ENCODE measurements at regions not wholly inside any gene's neighbourhood (a gene's known extent, or its start where the extent isn't known, plus 50 kb on each side); places are given as distances from the start of the nearest gene placed in this dataset.

DNA sequence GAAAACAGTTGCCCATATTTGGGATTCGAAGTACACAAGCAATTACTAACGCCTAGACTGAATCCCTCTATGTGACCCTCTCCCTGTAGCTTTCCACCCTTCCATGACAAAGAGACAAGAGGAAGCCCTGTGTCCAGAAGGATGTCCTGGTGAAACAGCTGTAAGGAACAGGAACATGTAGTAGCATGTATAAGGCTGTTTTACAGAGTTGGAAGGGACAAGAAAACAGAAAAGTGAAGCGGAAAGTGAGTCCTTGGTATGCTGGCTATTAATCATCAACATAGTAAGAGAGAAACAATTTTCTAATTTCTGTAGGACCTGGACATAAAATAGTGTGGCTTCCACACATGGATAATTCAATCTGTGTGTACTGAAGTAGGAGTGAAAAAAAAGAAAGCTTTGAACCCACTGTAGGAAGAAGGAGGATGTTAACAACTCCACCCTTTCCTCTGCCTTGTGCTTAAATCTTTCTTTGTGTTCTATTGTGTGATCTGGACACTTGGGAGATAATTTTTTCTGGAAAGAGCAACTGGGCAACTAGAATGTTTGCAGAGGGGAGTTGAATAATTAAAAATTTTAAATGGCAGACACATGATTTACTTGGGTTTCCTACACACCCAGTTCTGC is 162.3 kb upstream of the ZSWIM2 start:
- H3K27me3 ChIP-seq (ENCODE audit: insufficient read depth, low read depth, severe bottlenecking), result no peaks in the 10 kb centered on the region
- no peaks in the 10 kb centered on the region for H3K9me3 ChIP-seq (ENCODE audit: severe bottlenecking)
- no peak overlapping the region for H3K27ac ChIP-seq
- H3K36me3 ChIP-seq, result no peaks in the 10 kb centered on the region
- no peak overlapping the region for H3K4me3 ChIP-seq (ENCODE audit: low read depth, low read length)
- TF ChIP-seq, protein P1, sequence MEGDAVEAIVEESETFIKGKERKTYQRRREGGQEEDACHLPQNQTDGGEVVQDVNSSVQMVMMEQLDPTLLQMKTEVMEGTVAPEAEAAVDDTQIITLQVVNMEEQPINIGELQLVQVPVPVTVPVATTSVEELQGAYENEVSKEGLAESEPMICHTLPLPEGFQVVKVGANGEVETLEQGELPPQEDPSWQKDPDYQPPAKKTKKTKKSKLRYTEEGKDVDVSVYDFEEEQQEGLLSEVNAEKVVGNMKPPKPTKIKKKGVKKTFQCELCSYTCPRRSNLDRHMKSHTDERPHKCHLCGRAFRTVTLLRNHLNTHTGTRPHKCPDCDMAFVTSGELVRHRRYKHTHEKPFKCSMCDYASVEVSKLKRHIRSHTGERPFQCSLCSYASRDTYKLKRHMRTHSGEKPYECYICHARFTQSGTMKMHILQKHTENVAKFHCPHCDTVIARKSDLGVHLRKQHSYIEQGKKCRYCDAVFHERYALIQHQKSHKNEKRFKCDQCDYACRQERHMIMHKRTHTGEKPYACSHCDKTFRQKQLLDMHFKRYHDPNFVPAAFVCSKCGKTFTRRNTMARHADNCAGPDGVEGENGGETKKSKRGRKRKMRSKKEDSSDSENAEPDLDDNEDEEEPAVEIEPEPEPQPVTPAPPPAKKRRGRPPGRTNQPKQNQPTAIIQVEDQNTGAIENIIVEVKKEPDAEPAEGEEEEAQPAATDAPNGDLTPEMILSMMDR (IDR thresholded peaks at IDR 0.05; ENCODE audit: low read depth, low read length), result no peak
- no peak for DNase-seq

DNA sequence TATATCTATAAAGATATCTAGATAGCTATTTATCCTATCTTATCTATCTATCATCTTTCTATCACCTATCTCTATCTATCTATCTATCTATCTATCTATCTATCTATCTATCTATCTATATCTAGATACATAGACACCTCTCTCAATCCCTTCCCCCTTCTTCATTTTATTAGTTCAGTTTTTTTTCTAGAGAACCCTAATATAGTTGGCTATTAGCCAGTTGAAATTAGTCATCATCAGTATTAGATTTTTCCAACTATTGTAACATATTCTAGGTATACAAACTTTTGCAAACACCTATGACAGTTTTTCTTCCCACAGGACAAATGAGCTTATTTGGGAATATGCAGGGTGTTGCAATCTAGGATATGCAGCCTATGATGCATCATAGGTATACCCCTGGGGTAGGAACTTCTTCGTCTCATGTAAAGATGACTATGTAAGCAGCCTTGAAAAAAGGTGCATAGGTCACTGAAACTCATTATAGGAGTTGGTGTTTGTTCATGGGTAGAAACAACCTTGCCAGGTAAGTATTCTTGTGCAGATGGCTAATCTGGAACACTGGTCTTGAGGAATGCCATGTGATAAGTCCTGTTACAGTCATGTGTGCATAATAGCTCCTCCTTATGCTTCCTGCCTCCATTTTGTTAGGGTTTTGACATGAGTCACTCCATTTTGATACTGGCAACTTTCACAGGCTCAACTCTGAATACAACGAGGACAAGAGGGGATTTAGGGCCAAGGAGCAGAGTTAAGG is 160.7 kb upstream of the ZSWIM2 start:
- no peaks in the 10 kb centered on the region for H3K27me3 ChIP-seq (ENCODE audit: insufficient read depth, low read depth, severe bottlenecking)
- H3K9me3 ChIP-seq (ENCODE audit: severe bottlenecking), result no peaks in the 10 kb centered on the region
- no peaks in the 10 kb centered on the region for H3K36me3 ChIP-seq
- H3K4me3 ChIP-seq (ENCODE audit: low read depth, low read length), result no peak overlapping the region
- TF ChIP-seq, protein P1 (IDR thresholded peaks at IDR 0.05; ENCODE audit: low read depth, low read length), result no peak
- no peak for DNase-seq
- H3K27ac ChIP-seq, result no peak overlapping the region

DNA sequence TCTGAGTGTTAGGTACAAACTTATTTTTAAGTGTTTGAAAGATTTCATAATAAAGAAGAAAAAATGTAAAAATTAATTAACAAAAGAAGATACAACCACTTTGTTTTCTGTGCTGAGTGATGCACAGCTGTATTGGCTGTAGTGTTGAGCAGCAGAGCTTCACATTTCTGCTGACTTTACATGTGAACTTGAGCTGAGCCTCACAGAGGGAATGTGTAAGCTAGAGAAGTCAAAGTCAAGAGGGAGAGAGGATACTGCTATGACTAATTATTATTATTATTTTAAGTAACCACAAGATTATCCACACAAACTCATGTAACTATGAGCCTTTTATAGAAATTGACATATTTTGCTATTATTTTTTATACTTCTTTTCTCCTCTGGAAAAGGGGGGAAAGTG is 159.1 kb upstream of the ZSWIM2 start:
- no peaks in the 10 kb centered on the region for H3K36me3 ChIP-seq
- TF ChIP-seq, protein P1 (IDR thresholded peaks at IDR 0.05; ENCODE audit: low read depth, low read length), result no peak
- H3K27ac ChIP-seq, result no peak overlapping the region
- no peak for DNase-seq
- H3K4me3 ChIP-seq (ENCODE audit: low read depth, low read length), result no peak overlapping the region
- H3K27me3 ChIP-seq (ENCODE audit: insufficient read depth, low read depth, severe bottlenecking), result no peaks in the 10 kb centered on the region
- H3K9me3 ChIP-seq (ENCODE audit: severe bottlenecking), result no peaks in the 10 kb centered on the region

DNA sequence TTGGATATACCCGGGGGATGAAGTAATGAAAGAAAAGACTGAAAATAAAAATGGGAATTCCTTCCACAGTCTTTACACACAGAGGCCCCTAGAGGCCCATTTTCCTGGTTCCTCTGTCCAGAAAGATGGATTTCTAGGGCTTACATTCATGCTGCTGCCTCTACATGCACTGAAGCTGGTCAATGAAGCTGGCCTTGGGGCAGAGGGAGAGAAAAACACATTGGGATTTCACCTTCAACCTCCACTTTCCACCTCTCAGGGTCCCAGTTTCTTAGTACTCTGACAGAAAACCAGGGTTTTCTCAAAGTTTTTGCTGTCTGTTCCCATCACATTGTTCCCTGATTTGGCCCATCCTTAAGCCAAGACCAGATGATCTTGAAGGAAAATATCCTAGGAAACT is 154.6 kb upstream of the ZSWIM2 start:
- H3K4me3 ChIP-seq (ENCODE audit: low read depth, low read length), result no peak overlapping the region
- H3K27me3 ChIP-seq (ENCODE audit: insufficient read depth, low read depth, severe bottlenecking), result no peaks in the 10 kb centered on the region
- no peaks in the 10 kb centered on the region for H3K36me3 ChIP-seq
- no peak overlapping the region for H3K27ac ChIP-seq
- DNase-seq, result no peak
- H3K9me3 ChIP-seq (ENCODE audit: severe bottlenecking), result no peaks in the 10 kb centered on the region
- TF ChIP-seq, protein P1 (IDR thresholded peaks at IDR 0.05; ENCODE audit: low read depth, low read length), result no peak

DNA sequence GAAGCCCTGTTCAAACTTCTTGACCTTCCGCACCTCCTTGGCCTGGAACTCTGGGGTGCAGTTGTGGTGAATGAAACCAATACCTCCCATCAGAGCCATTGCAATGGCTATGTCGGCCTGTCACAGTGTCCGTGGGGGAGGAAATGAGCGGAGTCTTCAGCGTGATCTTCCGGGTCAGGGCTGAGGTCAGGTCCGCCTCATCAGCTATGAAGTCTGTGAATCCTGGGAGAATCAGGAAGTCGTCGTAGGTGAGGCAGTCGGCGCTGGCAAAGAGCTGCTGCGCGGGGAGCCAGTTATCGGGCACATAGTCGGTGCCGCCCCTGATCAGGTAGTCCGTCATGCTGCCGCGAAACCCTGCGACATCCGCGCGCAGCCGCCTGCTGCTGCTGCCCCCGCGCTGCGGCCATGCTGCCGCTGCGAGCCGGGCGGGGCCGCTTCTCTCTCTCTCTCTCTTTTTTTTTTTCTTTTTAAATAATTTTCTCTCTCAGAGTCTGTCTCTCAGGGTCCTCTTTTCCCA is 154.1 kb upstream of the ZSWIM2 start:
- no peak overlapping the region for H3K4me3 ChIP-seq (ENCODE audit: low read depth, low read length)
- no peak for DNase-seq
- TF ChIP-seq, protein P1 (IDR thresholded peaks at IDR 0.05; ENCODE audit: low read depth, low read length), result no peak
- H3K9me3 ChIP-seq (ENCODE audit: severe bottlenecking), result no peaks in the 10 kb centered on the region
- no peak overlapping the region for H3K27ac ChIP-seq
- H3K27me3 ChIP-seq (ENCODE audit: insufficient read depth, low read depth, severe bottlenecking), result no peaks in the 10 kb centered on the region
- no peaks in the 10 kb centered on the region for H3K36me3 ChIP-seq

Data from WERI-Rb-1 (cell line).